H9 (cell line): ENCODE measurements at regions not wholly inside any gene's neighbourhood (a gene's known extent, or its start where the extent isn't known, plus 50 kb on each side); places are given as distances from the start of the nearest gene placed in this dataset.

Experiments used
- DNase-seq: peaks from one replicate; pipeline ENCODE4 v3.0.0-alpha.2; 2017
- H2AFZ ChIP-seq: one replicate; pipeline ENCODE4 v1.6.1; 2013; ENCODE audit warnings: mild to moderate bottlenecking, low read length, control low read depth, moderate library complexity
- H2AK5ac ChIP-seq: 2 replicates; pipeline ENCODE4 v1.6.1; 2013; ENCODE audit warnings: low read length, control low read depth, mixed read lengths; ENCODE audit not compliant: insufficient read length
- H2BK120ac ChIP-seq: one replicate; pipeline ENCODE4 v1.6.1; 2013; ENCODE audit warnings: low read depth, mild to moderate bottlenecking, low read length, control low read depth, inconsistent platforms; ENCODE audit not compliant: poor library complexity, severe bottlenecking
- H2BK12ac ChIP-seq: 2 replicates; pipeline ENCODE4 v1.6.1; 2013; ENCODE audit warnings: low read length, control low read depth, mixed read lengths, low read depth; ENCODE audit not compliant: insufficient read length
- H2BK15ac ChIP-seq: 2 replicates; pipeline ENCODE4 v1.6.1; 2013; ENCODE audit warnings: low read depth, low read length, control low read depth
- H2BK20ac ChIP-seq: one replicate; pipeline ENCODE4 v1.6.1; 2013; ENCODE audit warnings: low read depth, mild to moderate bottlenecking, low read length, control low read depth, inconsistent platforms; ENCODE audit not compliant: poor library complexity, severe bottlenecking
- H2BK5ac ChIP-seq: 2 replicates; pipeline ENCODE4 v1.6.1; 2013; ENCODE audit warnings: low read length, control low read depth, mixed read lengths; ENCODE audit not compliant: insufficient read length
- H3K14ac ChIP-seq: 2 replicates; pipeline ENCODE4 v1.6.1; 2013; ENCODE audit warnings: low read length, control low read depth; ENCODE audit not compliant: insufficient read depth
- H3K18ac ChIP-seq: 2 replicates; pipeline ENCODE4 v1.6.1; 2013; ENCODE audit warnings: low read depth, mild to moderate bottlenecking, mixed read lengths, low read length, control low read depth; ENCODE audit not compliant: insufficient read length
- H3K23ac ChIP-seq: 2 replicates; pipeline ENCODE4 v1.6.1; 2013; ENCODE audit warnings: low read length, control low read depth, mixed read lengths, low read depth; ENCODE audit not compliant: insufficient read length
- H3K23me2 ChIP-seq: 2 replicates; pipeline ENCODE4 v1.6.1; 2013; ENCODE audit warnings: low read depth, mild to moderate bottlenecking, mixed read lengths, low read length, control low read depth; ENCODE audit not compliant: insufficient read length, poor library complexity, severe bottlenecking
- H3K27ac ChIP-seq: 2 replicates; pipeline ENCODE4 v1.5.1; 2013; ENCODE audit warnings: low read length, control low read depth, mixed read lengths, low read depth; ENCODE audit not compliant: insufficient read length
- H3K27me3 ChIP-seq: 2 replicates; pipeline ENCODE4 v1.6.1; 2013; ENCODE audit warnings: low read length, control low read depth, inconsistent platforms; ENCODE audit not compliant: insufficient read depth
- H3K4ac ChIP-seq: 2 replicates; pipeline ENCODE4 v1.6.1; 2013; ENCODE audit warnings: low read depth, mild to moderate bottlenecking, control low read depth, inconsistent platforms, low read length, moderate library complexity
- H3K4me1 ChIP-seq: 2 replicates; pipeline ENCODE4 v1.6.1; 2013; ENCODE audit warnings: low read length, control low read depth, inconsistent platforms; ENCODE audit not compliant: insufficient read depth
- H3K4me2 ChIP-seq: 2 replicates; pipeline ENCODE4 v1.6.1; 2013; ENCODE audit warnings: low read length, control low read depth, mixed read lengths; ENCODE audit not compliant: insufficient read length, insufficient read depth
- H3K56ac ChIP-seq: 2 replicates; pipeline ENCODE4 v1.6.1; 2013; ENCODE audit warnings: low read depth, mild to moderate bottlenecking, mixed read lengths, low read length, control low read depth; ENCODE audit not compliant: insufficient read length
- H3K79me1 ChIP-seq: 2 replicates; pipeline ENCODE4 v1.6.1; 2013; ENCODE audit warnings: low read depth, mild to moderate bottlenecking, moderate library complexity, low read length, control low read depth, inconsistent platforms; ENCODE audit not compliant: insufficient read depth, poor library complexity, severe bottlenecking
- H3K79me2 ChIP-seq: 2 replicates; pipeline ENCODE4 v1.6.1; 2013; ENCODE audit warnings: low read length, control low read depth, inconsistent platforms; ENCODE audit not compliant: insufficient read depth
- H3K9ac ChIP-seq: 2 replicates; pipeline ENCODE4 v1.6.1; 2013; ENCODE audit warnings: low read length, control low read depth, mixed read lengths; ENCODE audit not compliant: insufficient read length; ENCODE audit errors: extremely low read depth
- H3K9me3 ChIP-seq: one replicate; pipeline ENCODE4 v1.6.1; 2013; ENCODE audit warnings: low read depth, low read length, inconsistent platforms; ENCODE audit not compliant: control insufficient read depth
- H3T11ph ChIP-seq: one replicate; pipeline ENCODE4 v1.6.1; 2013; ENCODE audit warnings: mild to moderate bottlenecking, low read length, control low read depth, inconsistent platforms
- H4K20me1 ChIP-seq: one replicate; pipeline ENCODE4 v1.6.1; 2013; ENCODE audit not compliant: control insufficient read depth, insufficient read length, insufficient read depth
- H4K5ac ChIP-seq: 2 replicates; pipeline ENCODE4 v1.6.1; 2013; ENCODE audit warnings: low read depth, mild to moderate bottlenecking, mixed read lengths, low read length, control low read depth; ENCODE audit not compliant: insufficient read length
- H4K8ac ChIP-seq: replicated peaks from 2 replicates; pipeline ENCODE4 v1.6.1; 2013; ENCODE audit warnings: low read length, control low read depth, mixed read lengths, low read depth; ENCODE audit not compliant: insufficient read length
- H4K91ac ChIP-seq: 2 replicates; pipeline ENCODE4 v1.6.1; 2013; ENCODE audit warnings: low read depth, mild to moderate bottlenecking, moderate library complexity, mixed read lengths, low read length, control low read depth; ENCODE audit not compliant: insufficient read length
- H3K27ac Mint-ChIP-seq, 3 experiments: 2 replicates in 2 of 3; 3 replicates in 1 of 3; pipeline ENCODE4 v1.8.0; 2020 to 2021; ENCODE audit warnings: mixed read lengths in 3 of 3, mild to moderate bottlenecking in 1 of 3, moderate library complexity in 1 of 3
- H3K27me3 Mint-ChIP-seq: 2 replicates; pipeline ENCODE4 v1.8.0; 2021; ENCODE audit warnings: low read depth, mild to moderate bottlenecking, moderate library complexity, mixed read lengths
- H3K36me3 Mint-ChIP-seq, 3 experiments: 2 replicates in 2 of 3; 3 replicates in 1 of 3; pipeline ENCODE4 v1.8.0; 2020 to 2021; ENCODE audit warnings: low read depth in 3 of 3, mixed read lengths in 3 of 3; ENCODE audit not compliant: insufficient read depth in 1 of 3
- H3K4me1 Mint-ChIP-seq, 2 experiments: 2 replicates each; pipeline ENCODE4 v1.8.0; 2020; ENCODE audit warnings: mixed read lengths in 2 of 2
- H3K4me3 Mint-ChIP-seq, 2 experiments: 2 replicates in 1 of 2; 3 replicates in 1 of 2; pipeline ENCODE4 v1.8.0; 2020 to 2021; ENCODE audit warnings: mild to moderate bottlenecking in 2 of 2, mixed read lengths in 2 of 2, moderate library complexity in 1 of 2
- H3K9me3 Mint-ChIP-seq, 2 experiments: 2 replicates in 1 of 2; 3 replicates in 1 of 2; pipeline ENCODE4 v1.8.0; 2020; ENCODE audit warnings: mild to moderate bottlenecking in 2 of 2, mixed read lengths in 2 of 2, moderate library complexity in 1 of 2
- WGBS: extraction: QIAGEN DNeasy Blood & Tissue Kit; methylation state at CpG from one replicate; pipeline ENCODE4 v1.1.7; 2013; ENCODE audit warnings: missing lambda C conversion rate, low lambda C conversion rate, mixed read lengths; ENCODE audit not compliant: insufficient read length; ENCODE audit errors: extremely low coverage; 5-methylcytosine and 5-hydroxymethylcytosine counted together
- TF ChIP-seq, protein P1 (sequence below): fragments of 200-600 bp; sonication (generic); conservative IDR thresholded peaks from 3 replicates; pipeline ENCODE4 v1.8.0; 2021; ENCODE audit warnings: antibody characterized with exemption, mild to moderate bottlenecking

DNA sequence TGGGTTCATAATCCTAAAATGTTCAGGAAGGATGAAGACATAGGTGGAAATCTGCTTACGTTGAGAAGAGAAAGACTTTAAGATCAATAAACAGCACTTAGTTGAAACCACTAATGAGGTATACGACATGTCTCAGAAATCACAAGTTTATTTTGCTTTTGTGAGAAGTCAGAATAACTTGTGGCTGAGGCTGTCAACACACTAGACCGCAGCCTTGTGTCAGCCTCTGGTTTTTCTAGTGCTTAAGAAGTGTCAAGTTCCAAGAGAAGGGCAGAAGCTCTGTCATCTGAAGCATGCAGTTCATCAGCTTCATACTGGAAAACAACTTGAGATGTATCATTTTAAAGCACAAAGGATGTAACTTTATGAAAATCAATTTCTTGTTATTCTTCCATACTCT lies 420.9 kb downstream of the METTL15 start:
- Histone ChIP-seq H3K23ac (no peak overlapping the region), H3K4ac (no peak overlapping the region), H3K79me1 (no peaks in the 10 kb centered on the region), H2BK5ac (no peak overlapping the region), H2AK5ac (no peak overlapping the region), H2BK15ac (no peak overlapping the region), H3K4me2 (no peak overlapping the region), H3K23me2 (no peaks in the 10 kb centered on the region), H2BK120ac (no peak overlapping the region), H3K9me3 (no peaks in the 10 kb centered on the region), H3T11ph (no peak overlapping the region), H2BK12ac (no peak overlapping the region), H3K9ac (no peak overlapping the region), H3K18ac (no peak overlapping the region), H3K4me1 (no peaks in the 10 kb centered on the region), H3K56ac (no peak overlapping the region), H2AFZ (no peak overlapping the region), H4K8ac (no peak overlapping the region), H3K14ac (no peak overlapping the region), H2BK20ac (no peak overlapping the region), H3K27me3 (no peaks in the 10 kb centered on the region), H4K20me1 (no peaks in the 10 kb centered on the region), H3K27ac (no peak overlapping the region), H4K5ac (no peak overlapping the region), H3K79me2 (no peaks in the 10 kb centered on the region), H4K91ac (no peak overlapping the region)
- H3K9me3 Mint-ChIP-seq = peaks cover 19 to 26% of the 10 kb centered on the region in 2 experiments
- H3K27me3 Mint-ChIP-seq = no peaks in the 10 kb centered on the region
- H3K4me1 Mint-ChIP-seq = no peaks in the 10 kb centered on the region
- no peak overlapping the region for H3K4me3 Mint-ChIP-seq
- TF ChIP-seq, protein P1, sequence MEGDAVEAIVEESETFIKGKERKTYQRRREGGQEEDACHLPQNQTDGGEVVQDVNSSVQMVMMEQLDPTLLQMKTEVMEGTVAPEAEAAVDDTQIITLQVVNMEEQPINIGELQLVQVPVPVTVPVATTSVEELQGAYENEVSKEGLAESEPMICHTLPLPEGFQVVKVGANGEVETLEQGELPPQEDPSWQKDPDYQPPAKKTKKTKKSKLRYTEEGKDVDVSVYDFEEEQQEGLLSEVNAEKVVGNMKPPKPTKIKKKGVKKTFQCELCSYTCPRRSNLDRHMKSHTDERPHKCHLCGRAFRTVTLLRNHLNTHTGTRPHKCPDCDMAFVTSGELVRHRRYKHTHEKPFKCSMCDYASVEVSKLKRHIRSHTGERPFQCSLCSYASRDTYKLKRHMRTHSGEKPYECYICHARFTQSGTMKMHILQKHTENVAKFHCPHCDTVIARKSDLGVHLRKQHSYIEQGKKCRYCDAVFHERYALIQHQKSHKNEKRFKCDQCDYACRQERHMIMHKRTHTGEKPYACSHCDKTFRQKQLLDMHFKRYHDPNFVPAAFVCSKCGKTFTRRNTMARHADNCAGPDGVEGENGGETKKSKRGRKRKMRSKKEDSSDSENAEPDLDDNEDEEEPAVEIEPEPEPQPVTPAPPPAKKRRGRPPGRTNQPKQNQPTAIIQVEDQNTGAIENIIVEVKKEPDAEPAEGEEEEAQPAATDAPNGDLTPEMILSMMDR = no peak
- H3K36me3 Mint-ChIP-seq = peaks cover 12 to 21% (median 18%) of the 10 kb centered on the region in 3 experiments
- no peak overlapping the region for H3K27ac Mint-ChIP-seq
- DNase-seq = no peak
- WGBS = no CpG with 5 or more reads among the region's 3 CpGs
